Spleen (tissue), 11 donors: ENCODE measurements at regions not wholly inside any gene's neighbourhood (a gene's known extent, or its start where the extent isn't known, plus 50 kb on each side); places are given as distances from the start of the nearest gene placed in this dataset.

Experiments used
- DNase-seq: peaks from one replicate; pipeline ENCODE4 v3.0.0-alpha.2; 2020
- H3K27ac ChIP-seq, 8 donors: fragments of 200-600 bp; sonication (generic) in 7 of 8; 1 replicate in 4 of 8; 2 replicates in 4 of 8; pipeline versions ENCODE4 v1.5.0 to v1.8.0; 2016 to 2021; ENCODE audit warnings: inconsistent platforms in 4 of 8, mild to moderate bottlenecking in 4 of 8, moderate library complexity in 1 of 8
- H3K27me3 ChIP-seq, 7 donors: fragments of 200-600 bp; sonication (generic) in 6 of 7; replicated peaks in 1 of 7; 1 replicate in 4 of 7; 2 replicates in 3 of 7; pipeline versions ENCODE4 v1.5.0 to v1.8.0; 2016 to 2021; ENCODE audit warnings: inconsistent platforms in 3 of 7, mild to moderate bottlenecking in 1 of 7
- H3K36me3 ChIP-seq, 6 donors: fragments of 200-600 bp; sonication (generic) in 5 of 6; 1 replicate in 4 of 6; 2 replicates in 2 of 6; pipeline versions ENCODE4 v1.5.0 to v1.8.0; 2016 to 2021; ENCODE audit warnings: inconsistent platforms in 2 of 6
- H3K4me1 ChIP-seq, 6 donors: fragments of 200-600 bp; sonication (generic) in 5 of 6; 1 replicate in 3 of 6; 2 replicates in 3 of 6; pipeline versions ENCODE4 v1.5.0 to v1.8.0; 2016 to 2021; ENCODE audit warnings: inconsistent platforms in 3 of 6
- H3K4me3 ChIP-seq, 8 donors: fragments of 200-600 bp; sonication (generic) in 7 of 8; 1 replicate in 4 of 8; 2 replicates in 4 of 8; pipeline versions ENCODE4 v1.5.0 to v1.8.0; 2016 to 2021; ENCODE audit warnings: inconsistent platforms in 4 of 8, mild to moderate bottlenecking in 4 of 8, moderate library complexity in 2 of 8
- H3K9me3 ChIP-seq, 8 donors: fragments of 200-600 bp; sonication (generic) in 7 of 8; 1 replicate in 4 of 8; 2 replicates in 4 of 8; pipeline versions ENCODE4 v1.5.0 to v1.8.0; 2016 to 2021; ENCODE audit warnings: inconsistent platforms in 4 of 8
- POLR2A ChIP-seq, 3 donors: fragments of 450-650 bp; IDR thresholded peaks; one replicate each; pipeline ENCODE4 v1.5.1; 2017; ENCODE audit warnings: antibody characterized with exemption in 3 of 3, mild to moderate bottlenecking in 1 of 3
- POLR2AphosphoS5 ChIP-seq, 3 donors: sonication (generic); formaldehyde crosslinking; IDR thresholded peaks; one replicate each; pipeline ENCODE4 v1.5.1; 2017; ENCODE audit warnings: antibody characterized with exemption in 3 of 3
- WGBS, 5 donors: extraction: QIAGEN DNeasy Blood & Tissue Kit in 3 of 5; methylation state at CpG; one replicate each; pipeline versions ENCODE4 v1.1.5 to v1.1.7; 2013 to 2018; 5-methylcytosine and 5-hydroxymethylcytosine counted together
- intact Hi-C: fragments of 100-400 bp; cut with DNase I; formaldehyde crosslinking; loops from one replicate; pipeline ENCODE4 v1.15.0; 2023; ENCODE audit warnings: low total_unique reads
- TF ChIP-seq, protein P1 (sequence below), 11 experiments: fragments of 200-600 bp in 7 of 11; fragments of 450-650 bp in 4 of 11; sonication (generic) in 4 of 11; IDR thresholded peaks in 8 of 11; conservative IDR thresholded peaks in 3 of 11; 1 replicate in 7 of 11; 2 replicates in 4 of 11; pipeline versions ENCODE4 v1.4.0 to v1.8.0; 2016 to 2021; ENCODE audit warnings: antibody characterized with exemption in 11 of 11, inconsistent platforms in 4 of 11, mild to moderate bottlenecking in 1 of 11
- donor health status: healthy with polysubstance abuse.
- donor health status: DM: no; HTN: no; CAD: no; lungs with moderate emphysema.
- donor health status: DM: no; HTN: no; CAD: no.
- donor health status: Bipolar disorder and iron deficiency.
- donor health status: healthy.
- donor health status: DM: no; HTN: no; CAD: no.
- donor health status: DM: yes; HTN: yes; CAD: no.

DNA sequence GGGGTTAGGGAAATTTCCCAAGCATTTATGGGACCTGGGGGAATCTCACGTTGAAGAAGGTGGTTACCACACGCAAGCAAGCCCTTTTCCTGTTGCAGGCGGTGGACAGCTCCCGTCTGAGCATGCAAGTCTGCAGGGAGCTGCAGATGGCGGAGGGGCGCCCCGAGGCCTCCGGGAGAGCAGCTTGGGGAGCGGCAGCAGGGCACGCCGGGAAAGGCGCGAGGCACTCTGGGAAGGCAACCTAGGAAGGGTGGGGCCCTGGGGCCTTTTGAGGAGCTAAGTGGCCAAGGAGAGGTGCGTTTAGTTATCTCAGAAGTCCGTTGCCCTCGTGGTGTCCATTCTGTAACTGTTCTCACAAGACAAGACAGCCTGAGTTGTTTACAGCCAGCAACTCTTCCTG, 57.0 kb upstream of the SLC25A4 start:
- 58 to 76% (median 67%) methylated on average over 16 of the region's 16 CpGs for WGBS, 5 donors
- TF ChIP-seq, protein P1, sequence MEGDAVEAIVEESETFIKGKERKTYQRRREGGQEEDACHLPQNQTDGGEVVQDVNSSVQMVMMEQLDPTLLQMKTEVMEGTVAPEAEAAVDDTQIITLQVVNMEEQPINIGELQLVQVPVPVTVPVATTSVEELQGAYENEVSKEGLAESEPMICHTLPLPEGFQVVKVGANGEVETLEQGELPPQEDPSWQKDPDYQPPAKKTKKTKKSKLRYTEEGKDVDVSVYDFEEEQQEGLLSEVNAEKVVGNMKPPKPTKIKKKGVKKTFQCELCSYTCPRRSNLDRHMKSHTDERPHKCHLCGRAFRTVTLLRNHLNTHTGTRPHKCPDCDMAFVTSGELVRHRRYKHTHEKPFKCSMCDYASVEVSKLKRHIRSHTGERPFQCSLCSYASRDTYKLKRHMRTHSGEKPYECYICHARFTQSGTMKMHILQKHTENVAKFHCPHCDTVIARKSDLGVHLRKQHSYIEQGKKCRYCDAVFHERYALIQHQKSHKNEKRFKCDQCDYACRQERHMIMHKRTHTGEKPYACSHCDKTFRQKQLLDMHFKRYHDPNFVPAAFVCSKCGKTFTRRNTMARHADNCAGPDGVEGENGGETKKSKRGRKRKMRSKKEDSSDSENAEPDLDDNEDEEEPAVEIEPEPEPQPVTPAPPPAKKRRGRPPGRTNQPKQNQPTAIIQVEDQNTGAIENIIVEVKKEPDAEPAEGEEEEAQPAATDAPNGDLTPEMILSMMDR (IDR thresholded peaks at IDR 0.05 in 8 of 11, conservative IDR thresholded peaks at IDR 0.05 in 3 of 11), result no peak
- TF ChIP-seq POLR2A (IDR thresholded peaks at IDR 0.05), result no peak
- TF ChIP-seq POLR2AphosphoS5 (IDR thresholded peaks at IDR 0.05), result no peak

DNA sequence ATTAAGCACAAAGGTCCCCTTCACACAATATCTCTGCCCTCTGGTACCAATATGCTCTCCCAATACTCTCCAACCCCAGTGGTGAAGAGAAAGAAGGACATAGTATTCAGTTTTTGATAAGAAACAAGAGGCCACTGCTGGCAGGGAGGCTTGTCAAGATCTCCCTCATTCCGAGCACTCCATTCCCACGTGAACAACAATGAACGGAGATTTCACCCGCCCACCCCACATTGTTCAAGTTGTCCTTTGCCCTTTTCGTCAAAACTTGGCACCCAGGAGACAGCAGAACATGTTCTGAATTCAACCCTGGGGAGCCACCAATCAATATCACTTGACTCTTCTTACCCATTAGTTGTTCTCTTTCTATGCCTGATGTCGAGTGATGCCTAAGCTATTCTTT, 54.2 kb upstream of the SLC25A4 start:
- intact Hi-C loops, result no loop called here
- Histone ChIP-seq H3K4me1 (no peaks in the 10 kb centered on the region), H3K27ac (no peak overlapping the region), H3K36me3 (no peaks in the 10 kb centered on the region), H3K4me3 (no peak overlapping the region), H3K27me3 (peaks cover 0 to 6% (median 0%) of the 10 kb centered on the region in 7 donors), H3K9me3 (no peaks in the 10 kb centered on the region)
- TF ChIP-seq POLR2A (IDR thresholded peaks at IDR 0.05), result no peak
- TF ChIP-seq, protein P1 (IDR thresholded peaks at IDR 0.05 in 8 of 11, conservative IDR thresholded peaks at IDR 0.05 in 3 of 11), result no peak
- TF ChIP-seq POLR2AphosphoS5 (IDR thresholded peaks at IDR 0.05), result no peak
- no peak for DNase-seq
- WGBS, 5 donors, result 81 to 94% (median 86%) methylated on average over 6 of the region's 6 CpGs

More for the DNA sequence above, 57.0 kb upstream of the SLC25A4 start:
- Histone ChIP-seq H3K27me3 (peaks cover 0 to 6% (median 0%) of the 10 kb centered on the region in 7 donors), H3K27ac (no peak overlapping the region), H3K4me3 (no peak overlapping the region), H3K9me3 (no peaks in the 10 kb centered on the region), H3K4me1 (peaks cover 0 to 8% (median 0%) of the 10 kb centered on the region in 6 donors), H3K36me3 (no peaks in the 10 kb centered on the region)
- DNase-seq, result no peak
- intact Hi-C loops, result no loop called here

DNA sequence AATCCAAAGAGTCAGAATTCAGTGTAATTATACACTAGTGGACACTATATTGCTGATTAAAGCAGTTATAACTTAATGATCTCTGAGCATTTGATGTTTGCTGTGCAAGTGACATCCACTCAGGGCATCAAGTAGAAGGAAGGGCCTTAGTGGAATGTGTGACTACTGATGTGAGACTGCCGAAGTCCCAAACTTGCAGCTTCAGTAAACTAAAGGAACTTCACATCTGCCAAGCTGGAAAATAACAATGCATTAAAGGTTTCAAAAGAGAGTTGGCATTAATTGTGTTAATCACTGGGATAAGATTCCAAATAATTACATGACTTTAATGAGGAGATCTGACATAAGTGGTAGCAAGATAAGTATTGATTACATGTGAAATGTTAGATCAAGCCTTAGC, 52.5 kb upstream of the SLC25A4 start:
- Histone ChIP-seq H3K4me1 (no peaks in the 10 kb centered on the region), H3K27ac (no peak overlapping the region), H3K4me3 (no peak overlapping the region), H3K27me3 (peaks cover 0 to 6% (median 0%) of the 10 kb centered on the region in 7 donors), H3K36me3 (no peaks in the 10 kb centered on the region), H3K9me3 (no peaks in the 10 kb centered on the region)
- WGBS, 5 donors, result 79 to 96% (median 83%) methylated on average over 1 of the region's 1 CpG
- no peak for TF ChIP-seq POLR2A (IDR thresholded peaks at IDR 0.05)
- TF ChIP-seq POLR2AphosphoS5 (IDR thresholded peaks at IDR 0.05), result no peak
- TF ChIP-seq, protein P1 (IDR thresholded peaks at IDR 0.05 in 8 of 11, conservative IDR thresholded peaks at IDR 0.05 in 3 of 11), result no peak
- no peak for DNase-seq
- intact Hi-C loops, result loop anchor here (10.0 kb wide), 1 partner anchor 346 kb away; no protein-coding TSS in a partner anchor

DNA sequence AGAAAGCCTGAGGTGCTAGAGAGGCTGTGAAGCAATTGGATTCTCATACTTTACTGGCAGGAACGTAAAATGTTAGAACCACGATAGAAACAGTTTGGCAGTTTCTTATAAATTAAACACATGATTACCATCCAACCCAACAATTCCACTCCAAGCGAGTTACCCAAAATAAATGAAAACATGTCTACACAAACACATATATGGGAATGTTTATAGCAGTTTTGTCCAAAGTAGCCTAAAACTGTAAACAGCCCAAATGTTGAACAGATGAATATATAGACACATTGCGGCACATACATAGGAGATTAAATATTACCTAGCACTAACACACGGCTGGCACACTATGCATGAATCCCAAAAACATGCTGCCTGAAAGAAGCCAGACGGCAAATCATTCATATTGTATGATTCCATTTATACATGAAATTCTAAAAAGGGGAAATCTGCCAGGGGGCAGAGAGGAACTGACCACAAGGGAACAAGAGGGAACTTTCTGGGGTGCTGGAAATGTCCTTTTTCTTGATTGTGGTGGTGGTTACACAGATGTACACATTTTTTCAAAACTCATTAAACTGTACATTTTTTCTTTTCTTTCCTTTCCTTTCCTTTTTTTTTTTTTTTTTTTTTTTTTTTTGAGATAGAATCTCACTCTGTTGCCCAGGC, 50.4 kb upstream of the SLC25A4 start:
- 87 to 93% (median 92%) methylated on average over 6 of the region's 6 CpGs for WGBS, 5 donors
- DNase-seq, result no peak
- Histone ChIP-seq H3K4me1 (no peaks in the 10 kb centered on the region), H3K27ac (no peak overlapping the region), H3K27me3 (peaks cover 0 to 3% (median 0%) of the 10 kb centered on the region in 7 donors), H3K4me3 (no peak overlapping the region), H3K9me3 (no peaks in the 10 kb centered on the region), H3K36me3 (no peaks in the 10 kb centered on the region)
- intact Hi-C loops, result loop anchor here (10.0 kb wide), 1 partner anchor 348 kb away; no protein-coding TSS in a partner anchor
- TF ChIP-seq, protein P1 (IDR thresholded peaks at IDR 0.05 in 8 of 11, conservative IDR thresholded peaks at IDR 0.05 in 3 of 11), result no peak
- TF ChIP-seq POLR2AphosphoS5 (IDR thresholded peaks at IDR 0.05), result no peak
- TF ChIP-seq POLR2A (IDR thresholded peaks at IDR 0.05), result no peak
